Keratinocyte (primary cell): ENCODE measurements at regions not wholly inside any gene's neighbourhood (a gene's known extent, or its start where the extent isn't known, plus 50 kb on each side); places are given as distances from the start of the nearest gene placed in this dataset.

ENCODE experiments used
- DNase-seq: peaks from one replicate; pipeline ENCODE4 v3.0.0-alpha.2; 2011; ENCODE audit warnings: low read depth, missing footprints, low spot score
- FAIRE-seq: peaks from 2 replicates; lab custom pipeline; 2011; peaks lifted over from hg19 to GRCh38; lab: Jason Lieb, UNC
- H2AFZ ChIP-seq: 2 replicates; pipeline ENCODE4 v1.6.0; 2012; ENCODE audit warnings: low read length, control low read depth, inconsistent platforms; ENCODE audit not compliant: control insufficient read depth
- H3K27ac ChIP-seq: 2 replicates; pipeline ENCODE4 v1.5.1; 2011; ENCODE audit warnings: low read length; ENCODE audit not compliant: control insufficient read depth, insufficient read depth
- H3K27me3 ChIP-seq: 3 replicates; pipeline ENCODE4 v1.6.0; 2011; ENCODE audit warnings: low read length; ENCODE audit not compliant: control insufficient read depth, insufficient read depth; ENCODE audit errors: extremely low read depth
- H3K36me3 ChIP-seq, 2 experiments: 2 replicates in 1 of 2; 3 replicates in 1 of 2; pipeline ENCODE4 v1.5.1; 2011; ENCODE audit warnings: low read length in 2 of 2, mild to moderate bottlenecking in 1 of 2; ENCODE audit not compliant: control insufficient read depth in 2 of 2, insufficient read depth in 2 of 2; ENCODE audit errors: extremely low read depth in 1 of 2
- H3K4me1 ChIP-seq: 3 replicates; pipeline ENCODE4 v1.5.1; 2011; ENCODE audit warnings: low read length; ENCODE audit not compliant: control insufficient read depth, insufficient read depth; ENCODE audit errors: extremely low read depth
- H3K4me2 ChIP-seq: 3 replicates; pipeline ENCODE4 v1.6.0; 2011; ENCODE audit warnings: low read depth, low read length; ENCODE audit not compliant: control insufficient read depth, insufficient read depth; ENCODE audit errors: extremely low read depth
- H3K4me3 ChIP-seq, 3 experiments: fragments of 200-600 bp in 1 of 3; sonication (generic) in 1 of 3; 2 replicates in 2 of 3; 3 replicates in 1 of 3; pipeline ENCODE4 v1.5.1; 2011 to 2016; ENCODE audit warnings: low read length in 3 of 3, mild to moderate bottlenecking in 3 of 3, control low read depth in 2 of 3, inconsistent platforms in 1 of 3, low read depth in 1 of 3, mixed read lengths in 1 of 3, mixed run types in 1 of 3, moderate library complexity in 1 of 3; ENCODE audit not compliant: control insufficient read depth in 2 of 3, insufficient read depth in 2 of 3; ENCODE audit errors: extremely low read depth in 1 of 3
- H3K79me2 ChIP-seq: 2 replicates; pipeline ENCODE4 v1.6.0; 2012; ENCODE audit warnings: low read length; ENCODE audit not compliant: control insufficient read depth, insufficient read depth
- H3K9ac ChIP-seq: 3 replicates; pipeline ENCODE4 v1.6.0; 2011; ENCODE audit warnings: low read length; ENCODE audit not compliant: control insufficient read depth, insufficient read depth; ENCODE audit errors: extremely low read depth
- H3K9me1 ChIP-seq: 3 replicates; pipeline ENCODE4 v1.6.0; 2011; ENCODE audit warnings: low read length; ENCODE audit not compliant: control insufficient read depth, insufficient read depth; ENCODE audit errors: extremely low read depth
- H3K9me3 ChIP-seq: 2 replicates; pipeline ENCODE4 v1.5.1; 2012; ENCODE audit warnings: low read depth, low read length; ENCODE audit not compliant: control insufficient read depth
- H4K20me1 ChIP-seq: 3 replicates; pipeline ENCODE4 v1.6.0; 2011; ENCODE audit warnings: low read length; ENCODE audit not compliant: control insufficient read depth, insufficient read depth; ENCODE audit errors: extremely low read depth
- CTCF ChIP-seq, 3 experiments: IDR thresholded peaks in 1 of 3; conservative IDR thresholded peaks in 1 of 3; optimal IDR thresholded peaks in 1 of 3; 2 replicates in 2 of 3; 3 replicates in 1 of 3; pipeline versions ENCODE3 to v1.5.1; 2011; ENCODE audit warnings: low read length in 3 of 3, mild to moderate bottlenecking in 3 of 3, moderate library complexity in 2 of 3, control low read depth in 1 of 3, inconsistent platforms in 1 of 3; ENCODE audit not compliant: insufficient read depth in 2 of 3; ENCODE audit errors: extremely low read depth in 1 of 3
- EZH2 ChIP-seq: IDR thresholded peaks from one replicate; pipeline ENCODE4 v1.6.1; 2012; ENCODE audit warnings: inconsistent platforms, mild to moderate bottlenecking, low read length, moderate library complexity
- dilution Hi-C: fragments of 300-500 bp; cut with MboI; formaldehyde crosslinking; loops from one replicate; pipeline ENCODE4 v1.7.0; 2020; ENCODE audit warnings: low sequenced_read_pairs; ENCODE audit not compliant: extremely low pct_ligation_motif_present

- no peak overlapping the region for H3K4me3 ChIP-seq
- no peaks in the 10 kb centered on the region for H4K20me1 ChIP-seq
- H3K79me2 ChIP-seq, result no peaks in the 10 kb centered on the region
- no peaks in the 10 kb centered on the region for H3K9me1 ChIP-seq
- DNase-seq, result no peak
- no peaks in the 10 kb centered on the region for H3K4me1 ChIP-seq
- no peaks in the 10 kb centered on the region for H3K9me3 ChIP-seq
- dilution Hi-C loops, result no loop called here
- TF ChIP-seq CTCF (optimal IDR thresholded peaks at IDR 0.05 in 1 of 3, IDR thresholded peaks at IDR 0.05 in 1 of 3, conservative IDR thresholded peaks at IDR 0.05 in 1 of 3; ENCODE audit: extremely low read depth in 1 of 3, insufficient read depth in 2 of 3, low read length in 3 of 3), result no peak
- TF ChIP-seq EZH2, result no peak
- H2AFZ ChIP-seq, result no peak overlapping the region
- FAIRE-seq, result no peak
- H3K27me3 ChIP-seq, result peaks cover 8% of the 10 kb centered on the region
- no peak overlapping the region for H3K9ac ChIP-seq
- no peak overlapping the region for H3K4me2 ChIP-seq
- H3K36me3 ChIP-seq, result no peaks in the 10 kb centered on the region
- no peak overlapping the region for H3K27ac ChIP-seq
Measured at GRCh38 chr20:59456342-59457279, 147.7 kb upstream of the PHACTR3 start.

- Histone ChIP-seq H3K4me2 (no peak overlapping the region), H3K27ac (no peak overlapping the region), H2AFZ (no peak overlapping the region), H3K9ac (no peak overlapping the region), H4K20me1 (no peaks in the 10 kb centered on the region), H3K4me1 (no peaks in the 10 kb centered on the region), H3K36me3 (no peaks in the 10 kb centered on the region), H3K9me3 (no peaks in the 10 kb centered on the region), H3K9me1 (no peaks in the 10 kb centered on the region), H3K27me3 (peaks cover 14% of the 10 kb centered on the region), H3K79me2 (no peaks in the 10 kb centered on the region), H3K4me3 (no peak overlapping the region)
- dilution Hi-C loops, result no loop called here
- DNase-seq (no peak), FAIRE-seq (no peak)
- no peak for TF ChIP-seq EZH2
- TF ChIP-seq CTCF (optimal IDR thresholded peaks at IDR 0.05 in 1 of 3, IDR thresholded peaks at IDR 0.05 in 1 of 3, conservative IDR thresholded peaks at IDR 0.05 in 1 of 3; ENCODE audit: extremely low read depth in 1 of 3, insufficient read depth in 2 of 3, low read length in 3 of 3), result no peak
Measured at GRCh38 chr20:59458645-59459044, 145.7 kb upstream of the PHACTR3 start.
